Gastrocnemius medialis (tissue), 4 donors: ENCODE measurements at regions not wholly inside any gene's neighbourhood (a gene's known extent, or its start where the extent isn't known, plus 50 kb on each side); places are given as distances from the start of the nearest gene placed in this dataset.

Experiments
- CTCF ChIP-seq, 5 experiments: fragments of 450-650 bp in 3 of 5; fragments of 200-600 bp in 2 of 5; sonication (generic) in 2 of 5; IDR thresholded peaks in 4 of 5; conservative IDR thresholded peaks in 1 of 5; 1 replicate in 4 of 5; 2 replicates in 1 of 5; pipeline ENCODE4 v1.5.1; 2016 to 2019; ENCODE audit warnings: antibody characterized with exemption in 5 of 5, mild to moderate bottlenecking in 3 of 5, moderate library complexity in 3 of 5
- POLR2A ChIP-seq, 2 donors: fragments of 450-650 bp; IDR thresholded peaks; one replicate each; pipeline ENCODE4 v1.6.1; 2017; ENCODE audit warnings: antibody characterized with exemption in 2 of 2, mild to moderate bottlenecking in 2 of 2, moderate library complexity in 2 of 2

- TF ChIP-seq POLR2A (IDR thresholded peaks at IDR 0.05), result no peak
- no peak for TF ChIP-seq CTCF (IDR thresholded peaks at IDR 0.05 in 4 of 5, conservative IDR thresholded peaks at IDR 0.05 in 1 of 5)
Observed at GRCh38 chr16:63488955-63489354, 1452.7 kb upstream of the CDH8 start.
